ENCODE measurements at regions not wholly inside any gene's neighbourhood (a gene's known extent, or its start where the extent isn't known, plus 50 kb on each side); places are given as distances from the start of the nearest gene placed in this dataset.

DNA sequence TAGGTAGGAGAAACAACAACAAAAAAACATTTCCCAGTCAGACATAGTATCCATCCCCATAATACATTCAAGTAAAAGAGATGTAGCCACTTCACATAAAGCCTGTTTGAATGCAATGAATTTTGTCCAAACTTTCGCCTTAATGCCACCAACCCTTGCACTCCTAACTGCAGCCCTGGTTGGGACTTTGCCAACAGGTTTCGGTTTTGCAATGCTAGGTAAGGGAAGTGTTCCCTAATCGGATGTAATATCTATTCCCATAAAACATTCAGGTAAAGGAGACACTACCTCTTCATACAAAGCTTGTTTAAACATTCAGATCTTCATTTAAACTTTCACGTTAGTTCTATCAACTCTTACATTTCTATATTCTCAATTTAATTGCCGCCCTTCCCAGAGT, 336.1 kb downstream of the DRD1 start:
- TF ChIP-seq, protein P1, sequence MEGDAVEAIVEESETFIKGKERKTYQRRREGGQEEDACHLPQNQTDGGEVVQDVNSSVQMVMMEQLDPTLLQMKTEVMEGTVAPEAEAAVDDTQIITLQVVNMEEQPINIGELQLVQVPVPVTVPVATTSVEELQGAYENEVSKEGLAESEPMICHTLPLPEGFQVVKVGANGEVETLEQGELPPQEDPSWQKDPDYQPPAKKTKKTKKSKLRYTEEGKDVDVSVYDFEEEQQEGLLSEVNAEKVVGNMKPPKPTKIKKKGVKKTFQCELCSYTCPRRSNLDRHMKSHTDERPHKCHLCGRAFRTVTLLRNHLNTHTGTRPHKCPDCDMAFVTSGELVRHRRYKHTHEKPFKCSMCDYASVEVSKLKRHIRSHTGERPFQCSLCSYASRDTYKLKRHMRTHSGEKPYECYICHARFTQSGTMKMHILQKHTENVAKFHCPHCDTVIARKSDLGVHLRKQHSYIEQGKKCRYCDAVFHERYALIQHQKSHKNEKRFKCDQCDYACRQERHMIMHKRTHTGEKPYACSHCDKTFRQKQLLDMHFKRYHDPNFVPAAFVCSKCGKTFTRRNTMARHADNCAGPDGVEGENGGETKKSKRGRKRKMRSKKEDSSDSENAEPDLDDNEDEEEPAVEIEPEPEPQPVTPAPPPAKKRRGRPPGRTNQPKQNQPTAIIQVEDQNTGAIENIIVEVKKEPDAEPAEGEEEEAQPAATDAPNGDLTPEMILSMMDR (IDR thresholded peaks at IDR 0.05) = no peak
- no peak for TF ChIP-seq POLR2A (IDR thresholded peaks at IDR 0.05)
